H1 (cell line): ENCODE measurements at regions not wholly inside any gene's neighbourhood (a gene's known extent, or its start where the extent isn't known, plus 50 kb on each side); places are given as distances from the start of the nearest gene placed in this dataset.

Experiments
- CTCF ChIA-PET: fragments of 300-600 bp; sonication (Branson Sonifier 250); formaldehyde crosslinking; loops from one replicate; lab custom pipeline; 2021; ENCODE audit not compliant: partially characterized antibody; lab: Charles Lee
- POLR2A ChIA-PET: fragments of 300-600 bp; sonication (Branson Sonifier 250); formaldehyde crosslinking; loops from one replicate; lab custom pipeline; 2021; ENCODE audit warnings: inconsistent platforms; ENCODE audit not compliant: partially characterized antibody; lab: Charles Lee
- DNase-seq, 2 experiments: peaks; one replicate each; pipeline versions ENCODE4 v3.0.0 to v3.0.0-alpha.2; 2010 to 2022; ENCODE audit warnings: low spot score in 2 of 2, low read depth in 1 of 2, mixed read lengths in 1 of 2
- FAIRE-seq: peaks from 2 replicates; lab custom pipeline; 2011; peaks lifted over from hg19 to GRCh38; lab: Jason Lieb, UNC
- H2AFZ ChIP-seq: 2 replicates; pipeline ENCODE4 v1.8.1; 2012; ENCODE audit warnings: low read length, inconsistent platforms
- H2AK5ac ChIP-seq: 2 replicates; pipeline ENCODE4 v1.6.1; 2013; ENCODE audit warnings: low read depth, low read length
- H2BK120ac ChIP-seq: replicated peaks from 2 replicates; pipeline ENCODE3; 2013; ENCODE audit warnings: low read depth, low read length, inconsistent platforms
- H2BK12ac ChIP-seq: 2 replicates; pipeline ENCODE4 v1.6.1; 2013; ENCODE audit warnings: low read depth, low read length
- H2BK15ac ChIP-seq: 2 replicates; pipeline ENCODE4 v1.6.1; 2013; ENCODE audit warnings: low read length
- H2BK20ac ChIP-seq: 2 replicates; pipeline ENCODE4 v1.6.1; 2013; ENCODE audit warnings: low read length
- H2BK5ac ChIP-seq: 2 replicates; pipeline ENCODE4 v1.6.1; 2013; ENCODE audit warnings: low read depth, low read length
- H3K14ac ChIP-seq: 2 replicates; pipeline ENCODE4 v1.6.1; 2013; ENCODE audit warnings: inconsistent platforms; ENCODE audit not compliant: insufficient read length
- H3K18ac ChIP-seq: 2 replicates; pipeline ENCODE4 v1.6.1; 2013; ENCODE audit warnings: low read length; ENCODE audit errors: extremely low read depth
- H3K23ac ChIP-seq: 2 replicates; pipeline ENCODE4 v1.6.1; 2013; ENCODE audit warnings: inconsistent platforms; ENCODE audit not compliant: insufficient read length
- H3K23me2 ChIP-seq: 2 replicates; pipeline ENCODE4 v1.6.1; 2013; ENCODE audit warnings: low read depth, low read length
- H3K27ac ChIP-seq: 2 replicates; pipeline ENCODE4 v1.6.1; 2011; ENCODE audit warnings: low read depth, low read length, inconsistent platforms
- H3K27me3 ChIP-seq, 4 experiments: replicated peaks in 1 of 4; 1 replicate in 1 of 4; 2 replicates in 3 of 4; pipeline versions ENCODE4 v1.6.1 to v1.8.1; 2011 to 2013; ENCODE audit warnings: low read length in 3 of 4, mild to moderate bottlenecking in 3 of 4, inconsistent platforms in 2 of 4, mixed read lengths in 2 of 4, moderate library complexity in 1 of 4; ENCODE audit not compliant: control insufficient read depth in 3 of 4, insufficient read depth in 3 of 4; ENCODE audit errors: extremely low read depth in 1 of 4
- H3K36me3 ChIP-seq, 4 experiments: 2 replicates each; pipeline versions ENCODE4 v1.6.1 to v1.8.1; 2011 to 2013; ENCODE audit warnings: mild to moderate bottlenecking in 4 of 4, low read length in 3 of 4, moderate library complexity in 2 of 4, control low read depth in 1 of 4, inconsistent platforms in 1 of 4; ENCODE audit not compliant: insufficient read depth in 4 of 4, control insufficient read depth in 2 of 4
- H3K4ac ChIP-seq: replicated peaks from 2 replicates; pipeline ENCODE3; 2013; ENCODE audit warnings: low read length, low read depth, mixed read lengths, inconsistent platforms; ENCODE audit not compliant: insufficient read length
- H3K4me1 ChIP-seq, 4 experiments: replicated peaks in 1 of 4; 1 replicate in 1 of 4; 2 replicates in 3 of 4; pipeline versions ENCODE4 v1.6.1 to v1.8.1; 2011 to 2013; ENCODE audit warnings: low read length in 3 of 4, inconsistent platforms in 2 of 4, mixed read lengths in 1 of 4; ENCODE audit not compliant: insufficient read depth in 4 of 4, control insufficient read depth in 3 of 4
- H3K4me2 ChIP-seq, 2 experiments: 2 replicates each; pipeline versions ENCODE4 v1.6.1 to v1.8.1; 2011 to 2013; ENCODE audit warnings: low read depth in 2 of 2, low read length in 2 of 2, control low read depth in 1 of 2, inconsistent platforms in 1 of 2, mild to moderate bottlenecking in 1 of 2; ENCODE audit not compliant: insufficient read depth in 1 of 2
- H3K4me3 ChIP-seq, 4 experiments: fragments of 200-600, 300-600 bp in 1 of 4; sonication (generic), shearing (Covaris generic), sonication (Bioruptor Twin) in 1 of 4; 2 replicates each; pipeline versions ENCODE4 v1.5.1 to v1.8.1; 2011 to 2016; ENCODE audit warnings: low read length in 4 of 4, low read depth in 3 of 4, control low read depth in 2 of 4, inconsistent platforms in 2 of 4, mild to moderate bottlenecking in 2 of 4, mixed read lengths in 1 of 4, moderate library complexity in 1 of 4; ENCODE audit not compliant: insufficient read depth in 2 of 4; ENCODE audit errors: extremely low read depth in 1 of 4
- H3K56ac ChIP-seq: replicated peaks from 2 replicates; pipeline ENCODE3; 2013; ENCODE audit warnings: low read depth, mild to moderate bottlenecking, mixed read lengths, low read length, inconsistent platforms; ENCODE audit not compliant: insufficient read length
- H3K79me1 ChIP-seq: 2 replicates; pipeline ENCODE4 v1.6.1; 2013; ENCODE audit warnings: low read depth, low read length, control low read depth
- H3K79me2 ChIP-seq, 2 experiments: 2 replicates each; pipeline versions ENCODE4 v1.6.1 to v1.8.1; 2012 to 2013; ENCODE audit warnings: low read length in 2 of 2, mild to moderate bottlenecking in 2 of 2, inconsistent platforms in 1 of 2; ENCODE audit not compliant: insufficient read depth in 2 of 2, control insufficient read depth in 1 of 2
- H3K9ac ChIP-seq, 4 experiments: replicated peaks in 1 of 4; 1 replicate in 1 of 4; 2 replicates in 3 of 4; pipeline versions ENCODE4 v1.6.1 to v1.8.1; 2011 to 2013; ENCODE audit warnings: low read depth in 3 of 4, low read length in 3 of 4, control low read depth in 2 of 4, mild to moderate bottlenecking in 2 of 4, moderate library complexity in 2 of 4, inconsistent platforms in 1 of 4; ENCODE audit errors: extremely low read depth in 1 of 4
- H3K9me3 ChIP-seq, 2 experiments: 2 replicates each; pipeline versions ENCODE4 v1.6.1 to v1.8.1; 2012 to 2013; ENCODE audit warnings: mild to moderate bottlenecking in 2 of 2, moderate library complexity in 2 of 2, control low read depth in 1 of 2, inconsistent platforms in 1 of 2, low read depth in 1 of 2, low read length in 1 of 2, mixed read lengths in 1 of 2; ENCODE audit not compliant: insufficient read depth in 2 of 2
- H4K20me1 ChIP-seq, 2 experiments: replicated peaks in 1 of 2; 2 replicates each; pipeline versions ENCODE3 to v1.8.1; 2011 to 2013; ENCODE audit warnings: inconsistent platforms in 2 of 2, low read length in 2 of 2, mild to moderate bottlenecking in 1 of 2; ENCODE audit not compliant: insufficient read depth in 2 of 2, control insufficient read depth in 1 of 2
- H4K5ac ChIP-seq: 2 replicates; pipeline ENCODE4 v1.6.1; 2013; ENCODE audit warnings: low read length, low read depth, mixed read lengths, inconsistent platforms; ENCODE audit not compliant: insufficient read length
- H4K8ac ChIP-seq: 2 replicates; pipeline ENCODE4 v1.8.0; 2013; ENCODE audit warnings: mild to moderate bottlenecking, moderate library complexity, low read length, inconsistent platforms; ENCODE audit not compliant: insufficient read depth; ENCODE audit errors: extremely low read depth
- H4K91ac ChIP-seq: replicated peaks from 2 replicates; pipeline ENCODE3; 2013; ENCODE audit warnings: low read length, mixed read lengths, inconsistent platforms; ENCODE audit not compliant: insufficient read length
- BACH1 ChIP-seq: IDR thresholded peaks from 2 replicates; pipeline ENCODE4 v1.6.1; 2012; ENCODE audit warnings: low read length, improper control_type of control experiment
- CEBPB ChIP-seq: IDR thresholded peaks from 2 replicates; pipeline ENCODE4 v1.6.1; 2012; ENCODE audit warnings: low read depth, low read length
- CHD1 ChIP-seq: IDR thresholded peaks from 2 replicates; pipeline ENCODE4 v1.6.1; 2012; ENCODE audit warnings: low read depth, low read length, improper control_type of control experiment
- GTF2F1 ChIP-seq: IDR thresholded peaks from 2 replicates; pipeline ENCODE4 v1.6.1; 2012; ENCODE audit warnings: low read depth, low read length, improper control_type of control experiment, borderline replicate concordance
- RXRA ChIP-seq: IDR thresholded peaks from 2 replicates; pipeline ENCODE4 v1.6.1; 2011; ENCODE audit warnings: low read depth, mild to moderate bottlenecking, low read length, moderate library complexity; ENCODE audit not compliant: insufficient read depth
- SIN3A ChIP-seq, 2 experiments: IDR thresholded peaks in 1 of 2; conservative IDR thresholded peaks in 1 of 2; 2 replicates each; pipeline ENCODE4 v1.6.1; 2011 to 2012; ENCODE audit warnings: low read length in 2 of 2, improper control_type of control experiment in 1 of 2, low read depth in 1 of 2, mild to moderate bottlenecking in 1 of 2
- TAF7 ChIP-seq: optimal IDR thresholded peaks from 2 replicates; pipeline ENCODE3; 2011; ENCODE audit warnings: low read depth, mild to moderate bottlenecking, inconsistent platforms, low read length, moderate library complexity, borderline replicate concordance
- WGBS, 2 experiments: shearing (Covaris generic) in 1 of 2; methylation state at CpG; one replicate each; pipeline versions ENCODE4 v1.1.6 to v1.1.7; 2013 to 2015; ENCODE audit warnings: low lambda C conversion rate in 2 of 2, mixed read lengths in 2 of 2, inconsistent platforms in 1 of 2, low coverage in 1 of 2, missing lambda C conversion rate in 1 of 2; ENCODE audit not compliant: insufficient replicate concordance in 2 of 2, insufficient coverage in 1 of 2, insufficient read length in 1 of 2; ENCODE audit errors: extremely low coverage in 1 of 2, missing lambda C conversion rate in 1 of 2; 5-methylcytosine and 5-hydroxymethylcytosine counted together

- Histone ChIP-seq H2BK12ac (no peak overlapping the region), H3K27ac (no peak overlapping the region), H3K14ac (no peak overlapping the region), H4K8ac (no peak overlapping the region), H3K18ac (no peak overlapping the region), H3K9me3 (no peaks in the 10 kb centered on the region), H4K91ac (no peak overlapping the region), H2BK5ac (no peak overlapping the region), H4K20me1 (no peaks in the 10 kb centered on the region), H2AFZ (no peak overlapping the region), H3K4ac (no peak overlapping the region), H3K23me2 (no peaks in the 10 kb centered on the region), H3K9ac (no peak overlapping the region), H3K27me3 (no peaks in the 10 kb centered on the region), H2BK20ac (no peak overlapping the region), H2BK120ac (no peak overlapping the region), H4K5ac (no peak overlapping the region), H2BK15ac (no peak overlapping the region), H3K4me2 (no peak overlapping the region), H3K4me1 (no peaks in the 10 kb centered on the region), H3K56ac (no peak overlapping the region), H2AK5ac (no peak overlapping the region), H3K4me3 (no peak overlapping the region), H3K23ac (no peak overlapping the region), H3K79me1 (no peaks in the 10 kb centered on the region), H3K36me3 (no peaks in the 10 kb centered on the region), H3K79me2 (no peaks in the 10 kb centered on the region)
- TF ChIP-seq TAF7: no peak
- no peak for TF ChIP-seq CEBPB
- TF ChIP-seq CHD1: no peak
- TF ChIP-seq RXRA: no peak
- TF ChIP-seq GTF2F1: no peak
- no peak for TF ChIP-seq BACH1
- TF ChIP-seq SIN3A (conservative IDR thresholded peaks at IDR 0.05 in 1 of 2, IDR thresholded peaks at IDR 0.05 in 1 of 2; ENCODE audit: low read depth in 1 of 2, low read length in 2 of 2): no peak
- DNase-seq (no peak), FAIRE-seq (no peak)
- ChIA-PET CTCF (interaction anchor here (0.6 to 7.8 kb wide), 6 partner anchors 11 to 294 kb away, joined by 3 to 136 read pairs (median 4); partner anchors contain the start of gene DKK1), POLR2A (interaction anchor here (0.9 kb wide), 1 partner anchor 177 kb away, joined by 4 read pairs; no protein-coding TSS in a partner anchor)
- WGBS, 2 experiments: 94% methylated on average over 1 of the region's 1 CpG; no CpG with 5 or more reads in 1 of the 2 experiments
Observed at GRCh38 chr10:52485462-52485861, 171.4 kb downstream of the DKK1 start.
